GM21825 (cell line): ENCODE measurements at regions not wholly inside any gene's neighbourhood (a gene's known extent, or its start where the extent isn't known, plus 50 kb on each side); places are given as distances from the start of the nearest gene placed in this dataset.

Source experiments
- ATAC-seq: cut with Tn5 transposase; IDR thresholded peaks from one replicate; pipeline ENCODE4 v1.9.1; 2021; ENCODE audit warnings: mild to moderate bottlenecking, moderate library complexity; ENCODE audit not compliant: unreplicated experiment

GRCh38 chr11:42545954-42546353, 765.8 kb upstream of the API5 start:
- ATAC-seq: no peak

- no peak for ATAC-seq
Observed at GRCh38 chr11:42552786-42553185, 759.0 kb upstream of the API5 start.

GRCh38 chr11:42555190-42555589, 756.6 kb upstream of the API5 start:
- ATAC-seq: no peak

GRCh38 chr11:42571131-42571877, 740.5 kb upstream of the API5 start:
- ATAC-seq: no peak

- ATAC-seq: no peak
Observed at GRCh38 chr11:42571878-42572610, 739.8 kb upstream of the API5 start.

GRCh38 chr11:42576318-42576717, 735.5 kb upstream of the API5 start:
- no peak for ATAC-seq

GRCh38 chr11:42589286-42589685, 722.5 kb upstream of the API5 start:
- no peak for ATAC-seq

GRCh38 chr11:42591841-42592240, 720.0 kb upstream of the API5 start:
- no peak for ATAC-seq

GRCh38 chr11:42593441-42593840, 718.4 kb upstream of the API5 start:
- ATAC-seq: no peak

GRCh38 chr11:42595876-42596275, 715.9 kb upstream of the API5 start:
- ATAC-seq: no peak

- no peak for ATAC-seq
Observed at GRCh38 chr11:42596576-42597145, 715.1 kb upstream of the API5 start.

- no peak for ATAC-seq
Observed at GRCh38 chr11:42598341-42598740, 713.5 kb upstream of the API5 start.

- ATAC-seq: no peak
Observed at GRCh38 chr11:42620796-42621195, 691.0 kb upstream of the API5 start.

- ATAC-seq: no peak
Observed at GRCh38 chr11:42625757-42626665, 685.8 kb upstream of the API5 start.

- ATAC-seq: no peak
Observed at GRCh38 chr11:42631220-42631843, 680.5 kb upstream of the API5 start.

GRCh38 chr11:42646959-42647358, 664.8 kb upstream of the API5 start:
- no peak for ATAC-seq

- ATAC-seq: no peak
Observed at GRCh38 chr11:42647993-42648392, 663.8 kb upstream of the API5 start.

- no peak for ATAC-seq
Observed at GRCh38 chr11:42651621-42652020, 660.2 kb upstream of the API5 start.

- no peak for ATAC-seq
Observed at GRCh38 chr11:42657169-42657568, 654.6 kb upstream of the API5 start.

- no peak for ATAC-seq
Observed at GRCh38 chr11:42661942-42662341, 649.9 kb upstream of the API5 start.
